ENCODE measurements at regions not wholly inside any gene's neighbourhood (a gene's known extent, or its start where the extent isn't known, plus 50 kb on each side); places are given as distances from the start of the nearest gene placed in this dataset.

- no peak overlapping the region for H3K4me2 ChIP-seq
- no peak for TF ChIP-seq CHD2 (IDR thresholded peaks at IDR 0.05; ENCODE audit: low read length, partially characterized antibody)
- peak; percentile 49 to 51; a peak in 3 of 4 replicates for TF ChIP-seq CEBPB (IDR thresholded peaks at IDR 0.05)
- H3K9me3 ChIP-seq = no peaks in the 10 kb centered on the region
- ATAC-seq (no peak), FAIRE-seq (no peak), DNase-seq (ENCODE audit: low read depth in 1 of 2, low spot score in 1 of 2) (no peak)
- ChIA-PET CTCF (interaction anchor here (1.0 kb wide), 1 partner anchor 11 kb away, joined by 4 read pairs; no protein-coding TSS in a partner anchor), POLR2A (interaction anchor here (0.7 kb wide), 1 partner anchor 18 kb away, joined by 5 read pairs; no protein-coding TSS in a partner anchor)
- H3K27ac ChIP-seq = no peak overlapping the region
- no peak overlapping the region for H3K4me3 ChIP-seq
- 20% methylated on average over 4 of the region's 4 CpGs for WGBS (ENCODE audit: missing lambda C conversion rate)
- no peaks in the 10 kb centered on the region for H3K4me1 ChIP-seq
Measured at GRCh38 chr4:146585761-146586333, 52.8 kb upstream of the POU4F2 start.

Small RNA genes lying in the stretch of these regions (small RNA-seq; reads per million reads assigned to genes)
- 0 to 35.3 (median 0.16) reads per million in 6 experiments for gene RNU1-44P

Measured in A549 (cell line).